Head of caudate nucleus (tissue), 42 donors: ENCODE measurements at regions not wholly inside any gene's neighbourhood (a gene's known extent, or its start where the extent isn't known, plus 50 kb on each side); places are given as distances from the start of the nearest gene placed in this dataset.
"Not testable (repeated sequence)": the region's sequence is repeated elsewhere in the genome, so short reads cannot be mapped to it uniquely, and the experiment has no call there.

Experiments used
- DNase-seq, 42 donors: peaks; one replicate each; pipeline versions ENCODE4 v3.0.0 to v3.0.0-alpha.2; 2020 to 2021; ENCODE audit warnings: mixed read lengths in 7 of 42
- intact Hi-C: fragments of 100-400 bp; cut with DNase I; formaldehyde crosslinking; loops from one replicate; pipeline ENCODE4 v1.15.0; 2022

GRCh38 chr14:19052977-19053376 is 85.7 kb downstream of the POTEM start:
- intact Hi-C loops, DNase-seq: not testable (repeated sequence)

GRCh38 chr14:19053426-19054050 is 86.3 kb downstream of the POTEM start:
- intact Hi-C loops, DNase-seq: not testable (repeated sequence)

GRCh38 chr14:19054108-19054721 is 87.0 kb downstream of the POTEM start:
- intact Hi-C loops, DNase-seq: not testable (repeated sequence)

GRCh38 chr14:19054934-19055333 is 87.7 kb downstream of the POTEM start:
- intact Hi-C loops, DNase-seq: not testable (repeated sequence)

GRCh38 chr14:19059066-19059465 is 91.8 kb downstream of the POTEM start:
- peak in 4 of 42 donors; percentile 1 to 18 (median 6) for DNase-seq
- intact Hi-C loops = not testable (repeated sequence)

- intact Hi-C loops, DNase-seq: not testable (repeated sequence)
These were observed 94.6 kb downstream of the POTEM start for GRCh38 chr14:19061689-19062450.

GRCh38 chr14:19068957-19069356 is 101.7 kb downstream of the POTEM start:
- DNase-seq, intact Hi-C loops: not testable (repeated sequence)

GRCh38 chr14:19072518-19072917 is 105.3 kb downstream of the POTEM start:
- intact Hi-C loops, DNase-seq: not testable (repeated sequence)

GRCh38 chr14:19088632-19089031 is 121.4 kb downstream of the POTEM start:
- intact Hi-C loops = not testable (repeated sequence)
- DNase-seq = peak in 1 of 42 donors; percentile 43

GRCh38 chr14:19093227-19093626 is 126.0 kb downstream of the POTEM start:
- intact Hi-C loops, DNase-seq: not testable (repeated sequence)

GRCh38 chr14:19094731-19095130 is 127.5 kb downstream of the POTEM start:
- DNase-seq, intact Hi-C loops: not testable (repeated sequence)

- DNase-seq, intact Hi-C loops: not testable (repeated sequence)
These were observed 127.9 kb downstream of the POTEM start for GRCh38 chr14:19095167-19095566.

GRCh38 chr14:19096467-19096866 is 129.2 kb downstream of the POTEM start:
- intact Hi-C loops = not testable (repeated sequence)
- peak in 2 of 42 donors; percentile 9 to 19 for DNase-seq

GRCh38 chr14:19096876-19097275 is 129.6 kb downstream of the POTEM start:
- peak in 3 of 42 donors; percentile 16 to 42 (median 39) for DNase-seq
- intact Hi-C loops = not testable (repeated sequence)

GRCh38 chr14:19097306-19097705 is 130.1 kb downstream of the POTEM start:
- peak in 6 of 42 donors; percentile 12 to 47 (median 22) for DNase-seq
- intact Hi-C loops = not testable (repeated sequence)

- intact Hi-C loops = not testable (repeated sequence)
- DNase-seq = peak in 4 of 42 donors; percentile 15 to 42 (median 16)
These were observed 130.5 kb downstream of the POTEM start for GRCh38 chr14:19097750-19098149.

GRCh38 chr14:19098230-19098629 is 131.0 kb downstream of the POTEM start:
- intact Hi-C loops = not testable (repeated sequence)
- DNase-seq = peak in 2 of 42 donors; percentile 15 to 28

- intact Hi-C loops = not testable (repeated sequence)
- peak in 5 of 42 donors; percentile 5 to 41 (median 18) for DNase-seq
These were observed 131.5 kb downstream of the POTEM start for GRCh38 chr14:19098732-19099131.

GRCh38 chr14:19099336-19099735 is 132.1 kb downstream of the POTEM start:
- not testable (repeated sequence) for DNase-seq

GRCh38 chr14:19099939-19100338 is 132.7 kb downstream of the POTEM start:
- intact Hi-C loops = not testable (repeated sequence)
- peak in 1 of 42 donors; percentile 38 for DNase-seq

More at GRCh38 chr14:19099336-19099735, 132.1 kb downstream of the POTEM start:
- intact Hi-C loops = not testable (repeated sequence)
